ENCODE measurements at regions not wholly inside any gene's neighbourhood (a gene's known extent, or its start where the extent isn't known, plus 50 kb on each side); places are given as distances from the start of the nearest gene placed in this dataset.

DNA sequence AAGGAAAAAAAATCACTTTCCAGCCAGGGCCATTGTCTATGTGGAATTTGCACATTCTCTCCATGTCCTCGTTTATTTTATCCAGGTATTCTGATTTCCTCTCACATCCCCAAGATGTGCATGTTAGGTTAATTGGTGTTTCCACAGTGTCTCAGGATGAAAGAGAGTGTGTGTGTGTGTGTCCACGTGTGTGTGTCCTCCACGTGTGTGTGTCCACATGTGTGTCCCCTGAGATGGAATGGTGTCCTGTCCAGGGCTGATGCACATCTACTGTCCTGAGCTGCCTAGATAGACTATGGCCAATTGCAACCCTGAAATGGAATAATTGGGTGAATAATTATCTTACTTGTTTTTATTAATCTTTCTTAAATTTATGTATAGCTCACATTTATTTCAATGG lies 2436.5 kb downstream of the PCDH9 start:
- H3K27me3 ChIP-seq (ENCODE audit: control insufficient read depth, insufficient read depth, low read length) = no peaks in the 10 kb centered on the region
- no peak overlapping the region for H2BK5ac ChIP-seq (ENCODE audit: low read depth, low read length, poor library complexity, severe bottlenecking)
- ChIA-PET CTCF (no interaction called here), POLR2A (ENCODE audit: unreplicated experiment) (no interaction called here)
- H3K4me3 ChIP-seq (ENCODE audit: insufficient read depth, low read depth, low read length) = no peak overlapping the region
- H4K91ac ChIP-seq (ENCODE audit: insufficient read depth, low read depth, low read length) = no peak overlapping the region
- DNase-seq (no peak), ATAC-seq (ENCODE audit: low read depth) (no peak)
- H3K23ac ChIP-seq (ENCODE audit: low read depth, low read length) = no peak overlapping the region
- dilution Hi-C loops (cut with HindIII; ENCODE audit: low sequenced_read_pairs, unreplicated experiment) (no loop called here), intact Hi-C loops (cut with micrococcal nuclease) (no loop called here), in situ Hi-C loops (cut with MboI; ENCODE audit: low sequenced_read_pairs) (no loop called here)
- no peaks in the 10 kb centered on the region for H4K20me1 ChIP-seq (ENCODE audit: insufficient read depth, low read length)
- no peak overlapping the region for H3K9ac ChIP-seq (ENCODE audit: low read depth, low read length)
- H4K8ac ChIP-seq (ENCODE audit: low read depth in 2 of 2, low read length in 2 of 2) = no peak overlapping the region
- no peak overlapping the region for H3K14ac ChIP-seq (replicated peaks; ENCODE audit: low read depth, low read length)
- H2BK120ac ChIP-seq (ENCODE audit: low read depth, low read length) = no peak overlapping the region
- H3K9me1 ChIP-seq (ENCODE audit: insufficient read depth, low read length) = no peaks in the 10 kb centered on the region
- no peak overlapping the region for H4K5ac ChIP-seq (ENCODE audit: low read depth, low read length)
- no peak overlapping the region for H3K18ac ChIP-seq (ENCODE audit: low read depth, low read length)
- H3K36me3 ChIP-seq (ENCODE audit: control insufficient read depth, insufficient read depth, low read length) = no peaks in the 10 kb centered on the region
- H3K79me1 ChIP-seq (ENCODE audit: low read depth in 1 of 2, low read length in 2 of 2) = no peaks in the 10 kb centered on the region
- H3K27ac ChIP-seq (ENCODE audit: insufficient read depth, low read length) = no peak overlapping the region
- no peak overlapping the region for H3K4me2 ChIP-seq (ENCODE audit: low read depth, low read length)
- H2BK20ac ChIP-seq (ENCODE audit: low read depth, low read length) = no peak overlapping the region
- H3K56ac ChIP-seq (ENCODE audit: extremely low read depth, insufficient read depth, low read length) = no peak overlapping the region
- TF ChIP-seq, protein P1, sequence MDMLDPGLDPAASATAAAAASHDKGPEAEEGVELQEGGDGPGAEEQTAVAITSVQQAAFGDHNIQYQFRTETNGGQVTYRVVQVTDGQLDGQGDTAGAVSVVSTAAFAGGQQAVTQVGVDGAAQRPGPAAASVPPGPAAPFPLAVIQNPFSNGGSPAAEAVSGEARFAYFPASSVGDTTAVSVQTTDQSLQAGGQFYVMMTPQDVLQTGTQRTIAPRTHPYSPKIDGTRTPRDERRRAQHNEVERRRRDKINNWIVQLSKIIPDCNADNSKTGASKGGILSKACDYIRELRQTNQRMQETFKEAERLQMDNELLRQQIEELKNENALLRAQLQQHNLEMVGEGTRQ (IDR thresholded peaks at IDR 0.05; ENCODE audit: low read depth, low read length) = no peak
- no peak for TF ChIP-seq POLR2A (IDR thresholded peaks at IDR 0.05; ENCODE audit: low read depth, low read length)
- no peak for TF ChIP-seq RFX5 (IDR thresholded peaks at IDR 0.05; ENCODE audit: low read depth, low read length)
- TF ChIP-seq MAFK (IDR thresholded peaks at IDR 0.05; ENCODE audit: low read depth, low read length) = no peak
- TF ChIP-seq NFE2L2 (IDR thresholded peaks at IDR 0.05; ENCODE audit: low read depth, low read length) = no peak
- no peak for TF ChIP-seq RCOR1 (IDR thresholded peaks at IDR 0.05; ENCODE audit: insufficient replicate concordance, low read length)
- TF ChIP-seq RAD21 (IDR thresholded peaks at IDR 0.05; ENCODE audit: low read length) = no peak
- TF ChIP-seq BHLHE40 (IDR thresholded peaks at IDR 0.05; ENCODE audit: low read depth, low read length) = no peak
- TF ChIP-seq, protein P2, sequence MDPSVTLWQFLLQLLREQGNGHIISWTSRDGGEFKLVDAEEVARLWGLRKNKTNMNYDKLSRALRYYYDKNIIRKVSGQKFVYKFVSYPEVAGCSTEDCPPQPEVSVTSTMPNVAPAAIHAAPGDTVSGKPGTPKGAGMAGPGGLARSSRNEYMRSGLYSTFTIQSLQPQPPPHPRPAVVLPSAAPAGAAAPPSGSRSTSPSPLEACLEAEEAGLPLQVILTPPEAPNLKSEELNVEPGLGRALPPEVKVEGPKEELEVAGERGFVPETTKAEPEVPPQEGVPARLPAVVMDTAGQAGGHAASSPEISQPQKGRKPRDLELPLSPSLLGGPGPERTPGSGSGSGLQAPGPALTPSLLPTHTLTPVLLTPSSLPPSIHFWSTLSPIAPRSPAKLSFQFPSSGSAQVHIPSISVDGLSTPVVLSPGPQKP (IDR thresholded peaks at IDR 0.05; ENCODE audit: borderline replicate concordance, low read depth, low read length) = no peak
- H3K4ac ChIP-seq (ENCODE audit: low read depth, low read length) = no peak overlapping the region
- WGBS, 2 experiments (ENCODE audit: extremely low coverage in 2 of 2, insufficient read length in 1 of 2) = no CpG with 5 or more reads among the region's 3 CpGs
- no peak overlapping the region for H2BK15ac ChIP-seq (ENCODE audit: low read depth, low read length)
- H2AFZ ChIP-seq (replicated peaks; ENCODE audit: low read length, poor library complexity) = no peak overlapping the region
- H3K9me3 ChIP-seq (ENCODE audit: control insufficient read depth, insufficient read depth, low read length) = no peaks in the 10 kb centered on the region
- H3K4me1 ChIP-seq (ENCODE audit: control insufficient read depth, insufficient read depth, low read length) = no peaks in the 10 kb centered on the region
- H2AK9ac ChIP-seq (replicated peaks; ENCODE audit: low read depth, low read length, poor library complexity) = no peak overlapping the region
- BruUV-seq (replicated peaks) = no TSS peak
- no peak overlapping the region for H2AK5ac ChIP-seq (ENCODE audit: low read depth, low read length)
